Chondrocyte (in vitro differentiated cells): ENCODE measurements at regions not wholly inside any gene's neighbourhood (a gene's known extent, or its start where the extent isn't known, plus 50 kb on each side); places are given as distances from the start of the nearest gene placed in this dataset.

ENCODE experiments used
- DNase-seq: peaks from one replicate; pipeline ENCODE4 v3.0.0; 2021; ENCODE audit warnings: mixed read lengths, low spot score
- H3K27ac Mint-ChIP-seq: one replicate; pipeline ENCODE4 v1.8.0; 2021; ENCODE audit warnings: mild to moderate bottlenecking, moderate library complexity, mixed read lengths; ENCODE audit not compliant: unreplicated experiment
- H3K27me3 Mint-ChIP-seq: 2 replicates; pipeline ENCODE4 v1.8.0; 2021; ENCODE audit warnings: low read depth, mixed read lengths
- H3K36me3 Mint-ChIP-seq: 2 replicates; pipeline ENCODE4 v1.8.0; 2021; ENCODE audit warnings: low read depth, mixed read lengths
- H3K4me1 Mint-ChIP-seq: 2 replicates; pipeline ENCODE4 v1.8.0; 2021; ENCODE audit warnings: low read depth, mild to moderate bottlenecking, mixed read lengths
- H3K4me3 Mint-ChIP-seq: one replicate; pipeline ENCODE4 v1.8.0; 2021; ENCODE audit warnings: mild to moderate bottlenecking, moderate library complexity, mixed read lengths; ENCODE audit not compliant: unreplicated experiment
- H3K9me3 Mint-ChIP-seq: 2 replicates; pipeline ENCODE4 v1.8.0; 2021; ENCODE audit warnings: low read depth, mixed read lengths
- CTCF ChIP-seq: fragments of 200-600 bp; sonication (generic); IDR thresholded peaks from 2 replicates; pipeline ENCODE4 v1.5.0; 2021; ENCODE audit warnings: antibody characterized with exemption, mild to moderate bottlenecking, moderate library complexity

- Mint-ChIP-seq H3K4me1 (peaks cover 5% of the 10 kb centered on the region), H3K9me3 (peaks cover 4% of the 10 kb centered on the region), H3K27me3 (no peaks in the 10 kb centered on the region), H3K27ac (no peak overlapping the region), H3K4me3 (no peak overlapping the region), H3K36me3 (no peaks in the 10 kb centered on the region)
- no peak for TF ChIP-seq CTCF
- no peak for DNase-seq
Observed at GRCh38 chr11:110832080-110832479, 119.8 kb upstream of the ARHGAP20 start.

GRCh38 chr11:110830747-110831146, 118.5 kb upstream of the ARHGAP20 start:
- H3K4me3 Mint-ChIP-seq = no peak overlapping the region
- no peak for TF ChIP-seq CTCF
- no peaks in the 10 kb centered on the region for H3K27me3 Mint-ChIP-seq
- no peak for DNase-seq
- no peak overlapping the region for H3K27ac Mint-ChIP-seq
- no peaks in the 10 kb centered on the region for H3K9me3 Mint-ChIP-seq
- H3K4me1 Mint-ChIP-seq = peaks cover 5% of the 10 kb centered on the region
- no peaks in the 10 kb centered on the region for H3K36me3 Mint-ChIP-seq

GRCh38 chr11:110830344-110830743, 118.1 kb upstream of the ARHGAP20 start:
- DNase-seq = no peak
- Mint-ChIP-seq H3K4me3 (no peak overlapping the region), H3K36me3 (no peaks in the 10 kb centered on the region), H3K4me1 (peaks cover 5% of the 10 kb centered on the region), H3K27ac (no peak overlapping the region), H3K9me3 (no peaks in the 10 kb centered on the region), H3K27me3 (no peaks in the 10 kb centered on the region)
- no peak for TF ChIP-seq CTCF

GRCh38 chr11:110829873-110830272, 117.6 kb upstream of the ARHGAP20 start:
- no peak for TF ChIP-seq CTCF
- Mint-ChIP-seq H3K27ac (no peak overlapping the region), H3K27me3 (no peaks in the 10 kb centered on the region), H3K4me3 (no peak overlapping the region), H3K4me1 (peaks cover 5% of the 10 kb centered on the region), H3K36me3 (no peaks in the 10 kb centered on the region), H3K9me3 (no peaks in the 10 kb centered on the region)
- DNase-seq = no peak

GRCh38 chr11:110828086-110828485, 115.8 kb upstream of the ARHGAP20 start:
- no peak overlapping the region for H3K4me3 Mint-ChIP-seq
- DNase-seq = no peak
- no peak overlapping the region for H3K27ac Mint-ChIP-seq
- H3K36me3 Mint-ChIP-seq = no peaks in the 10 kb centered on the region
- H3K27me3 Mint-ChIP-seq = no peaks in the 10 kb centered on the region
- TF ChIP-seq CTCF = no peak
- peaks cover 5% of the 10 kb centered on the region for H3K4me1 Mint-ChIP-seq
- no peaks in the 10 kb centered on the region for H3K9me3 Mint-ChIP-seq
